Fibroblast of skin of abdomen (primary cell): ENCODE measurements at regions not wholly inside any gene's neighbourhood (a gene's known extent, or its start where the extent isn't known, plus 50 kb on each side); places are given as distances from the start of the nearest gene placed in this dataset.

Experiments
- DNase-seq: peaks from one replicate; pipeline ENCODE4 v3.0.0-alpha.2; 2013

DNA sequence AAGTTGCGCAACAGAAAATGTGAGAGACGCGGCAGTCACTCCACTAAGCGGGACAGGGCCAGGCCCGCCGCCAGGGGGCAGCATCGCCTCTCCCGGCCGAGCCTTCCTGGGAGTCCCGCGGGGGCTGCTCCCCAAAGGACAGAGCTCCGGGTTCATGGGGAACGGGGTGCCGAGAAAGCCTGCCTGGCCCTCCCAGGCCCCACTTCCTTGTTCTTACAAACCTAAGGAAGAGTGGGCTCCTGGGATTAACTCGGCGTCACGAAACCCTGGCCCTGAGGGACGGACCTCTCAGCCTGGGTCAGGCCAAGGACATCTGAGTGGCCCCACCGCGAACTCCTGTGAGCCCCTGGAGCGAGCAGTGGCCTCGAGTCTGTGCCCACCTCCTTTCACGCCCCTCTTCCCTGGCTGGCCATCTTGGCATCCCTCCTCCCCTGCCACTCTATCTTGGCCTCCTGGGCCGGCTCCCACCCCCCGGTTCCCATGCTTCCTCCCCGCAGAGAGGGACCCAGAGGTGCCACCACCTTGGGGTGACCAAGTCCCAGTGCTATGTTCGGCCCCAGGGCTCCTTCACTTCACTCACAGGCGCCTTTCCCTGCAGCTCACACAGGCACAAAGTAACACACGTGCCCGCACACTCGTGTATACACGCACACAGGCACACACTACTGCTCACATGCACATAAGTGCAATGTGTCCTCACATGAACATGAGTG lies 99.9 kb upstream of the FGF3 start:
- DNase-seq: peak; percentile 53

DNA sequence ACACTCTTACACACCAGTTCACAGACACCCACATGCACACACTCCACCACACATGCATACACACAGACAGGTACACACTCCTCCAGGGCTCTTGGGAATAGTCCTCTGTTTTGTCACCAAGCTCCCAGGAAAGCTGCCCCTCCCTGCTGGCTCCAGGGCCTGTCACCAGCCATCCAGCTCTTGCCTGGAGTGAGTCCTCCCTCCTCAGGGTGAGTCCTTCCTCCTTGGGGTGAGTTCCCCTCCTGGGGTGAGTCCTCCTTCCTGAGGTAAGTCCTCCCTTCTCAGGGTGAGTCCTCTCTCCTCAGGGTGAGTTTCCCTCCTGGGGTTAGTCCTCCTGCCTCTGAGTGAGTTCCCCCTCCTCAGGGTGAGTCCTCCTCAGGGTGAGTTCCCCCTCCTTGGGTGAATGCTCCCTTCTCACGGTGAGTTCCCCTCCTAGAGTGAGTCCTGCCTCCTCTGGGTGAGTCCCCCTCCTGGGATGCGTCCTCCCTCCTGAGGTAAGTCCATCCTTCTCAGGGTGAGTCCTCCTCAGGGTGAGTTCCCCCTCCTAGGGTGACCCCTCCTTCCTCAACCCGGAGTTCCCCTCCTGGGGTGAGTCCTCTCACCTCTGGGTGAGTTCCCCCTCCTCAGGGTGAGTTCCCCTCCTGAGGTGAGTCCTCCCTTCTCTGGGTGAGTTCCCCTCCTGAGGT lies 100.6 kb upstream of the FGF3 start:
- no peak for DNase-seq

DNA sequence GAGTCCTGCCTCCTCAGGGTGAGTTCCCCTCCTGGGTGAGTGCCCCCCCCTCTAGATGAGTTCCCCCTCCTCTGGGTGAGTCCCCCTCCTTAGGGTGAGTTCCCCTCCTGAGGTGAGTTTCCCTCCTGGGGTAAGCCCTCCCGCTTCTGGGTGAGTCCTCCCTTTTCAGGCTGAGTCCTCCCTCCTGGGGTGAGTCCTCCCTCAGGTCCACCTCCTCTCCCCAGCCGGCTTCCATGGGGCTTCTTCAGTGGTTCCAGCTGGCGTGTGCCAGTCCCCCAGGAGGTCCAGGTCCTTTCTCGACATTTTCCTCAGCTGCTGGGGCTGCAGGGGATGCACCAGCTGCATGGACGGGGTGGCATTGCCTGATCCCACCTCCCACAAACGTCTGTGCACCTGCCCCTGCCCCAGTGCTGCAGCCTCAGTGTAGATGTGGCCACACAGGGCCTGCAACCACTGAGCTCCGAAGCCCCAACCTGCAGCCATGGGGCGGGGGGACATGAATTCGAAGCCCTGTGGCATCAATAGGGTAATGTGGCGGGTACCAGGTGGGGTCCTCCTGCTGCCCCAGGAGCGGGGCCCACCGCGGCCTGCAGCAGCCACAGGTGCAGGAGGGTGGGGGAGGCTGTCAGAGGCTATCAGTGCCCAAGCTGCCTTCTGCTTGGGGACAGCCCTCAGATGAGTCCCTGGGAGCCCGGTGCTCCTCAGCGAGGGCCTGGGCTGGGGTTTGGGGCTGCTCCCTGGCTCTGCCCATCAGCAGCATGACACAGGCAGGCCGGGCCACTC lies 101.3 kb upstream of the FGF3 start:
- DNase-seq: no peak

DNA sequence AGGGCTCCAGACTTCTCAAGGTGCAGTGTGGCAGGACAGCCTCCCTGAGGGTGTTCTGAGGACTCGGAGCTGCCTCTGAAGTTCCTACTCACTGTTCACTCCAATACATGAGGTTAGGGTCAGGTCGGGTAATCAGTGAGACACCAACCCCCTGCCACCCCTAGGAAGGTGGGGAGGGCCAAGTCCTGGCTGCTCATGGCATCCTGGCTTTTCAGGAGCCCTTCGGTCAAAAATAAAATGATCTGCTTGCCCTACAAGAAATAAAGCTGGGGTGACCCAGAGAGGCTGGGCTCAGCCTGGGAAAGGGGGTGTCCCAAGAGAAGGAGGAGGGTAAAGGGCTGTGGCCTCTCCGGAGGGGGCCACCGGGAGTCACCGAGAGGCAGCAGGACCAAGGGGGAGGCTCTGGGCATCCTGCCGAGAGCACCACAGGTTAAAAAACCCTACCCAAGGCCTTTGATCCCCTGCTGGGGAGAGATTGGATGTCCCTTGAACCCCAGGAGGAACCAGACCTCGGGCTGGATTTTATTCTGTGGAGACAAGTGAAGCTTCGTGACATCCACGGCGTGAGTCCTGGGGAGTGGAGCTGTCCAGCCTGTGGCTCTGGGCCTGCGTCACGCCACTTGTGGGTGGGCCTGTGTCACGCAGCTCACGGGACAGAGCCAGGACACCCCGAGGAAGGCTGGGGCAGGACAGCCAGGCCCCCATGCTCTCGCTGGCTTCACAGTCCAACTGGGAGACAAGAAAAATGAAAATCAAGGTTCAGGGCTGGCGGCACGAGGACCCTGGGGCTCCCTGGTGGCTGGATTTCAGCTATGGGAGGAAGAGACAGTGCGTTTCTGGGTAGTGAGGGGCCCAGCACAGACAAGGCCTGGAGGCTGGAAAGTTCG lies 102.2 kb upstream of the FGF3 start:
- no peak for DNase-seq

DNA sequence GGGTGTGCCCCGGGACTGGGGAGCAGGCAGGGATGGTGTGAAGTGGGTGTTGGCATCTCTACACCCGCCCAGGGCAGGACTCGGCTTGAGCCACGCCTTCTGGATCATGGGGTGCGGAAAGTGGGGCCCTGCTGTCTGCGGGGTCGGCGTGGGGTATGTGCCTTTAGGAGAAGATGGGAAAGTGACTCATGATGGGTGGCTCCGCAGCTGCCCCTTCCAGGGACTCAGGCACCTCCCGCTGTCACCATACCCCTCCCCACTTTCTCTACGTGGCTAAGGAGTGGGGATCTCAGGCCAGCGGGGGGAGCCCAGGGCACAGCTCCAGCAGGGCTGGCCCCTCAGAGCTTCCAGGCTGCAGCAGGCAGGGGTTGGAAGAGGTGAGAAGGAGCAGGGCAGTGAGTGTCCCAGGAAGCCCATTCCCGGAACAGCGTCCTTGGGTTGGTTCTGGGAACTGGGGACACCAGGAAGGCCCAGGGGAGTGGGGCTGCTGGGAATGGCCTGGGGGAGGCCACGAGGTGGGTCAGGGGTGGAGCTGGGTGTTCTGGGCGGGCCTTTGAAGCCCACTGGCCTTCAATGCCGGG lies 102.9 kb upstream of the FGF3 start:
- no peak for DNase-seq

DNA sequence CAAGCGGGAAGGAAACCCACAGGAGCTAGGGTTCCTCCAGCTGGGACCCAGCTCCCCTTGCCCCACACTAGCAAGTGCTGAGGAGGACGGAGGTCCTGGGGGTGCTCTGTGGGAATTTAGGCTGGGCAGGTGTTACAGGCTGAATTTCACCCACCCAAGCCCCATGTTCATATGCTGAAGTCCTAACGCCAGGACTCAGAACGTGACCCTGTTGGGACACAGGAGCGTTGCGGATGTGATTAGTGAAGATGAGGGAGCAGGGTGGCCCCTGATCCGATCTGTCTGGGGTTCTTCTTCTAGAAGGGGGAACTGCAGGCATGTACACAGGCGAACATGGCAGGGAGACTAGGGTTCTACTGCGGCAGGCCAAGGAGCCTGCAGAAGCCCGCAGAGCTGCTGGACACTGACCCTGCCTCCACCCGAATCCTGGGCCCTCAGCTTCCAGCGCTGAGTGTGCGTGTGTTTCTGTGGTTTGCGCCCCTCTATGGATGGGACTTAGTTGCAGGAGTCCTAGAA lies 103.4 kb upstream of the FGF3 start:
- no peak for DNase-seq

DNA sequence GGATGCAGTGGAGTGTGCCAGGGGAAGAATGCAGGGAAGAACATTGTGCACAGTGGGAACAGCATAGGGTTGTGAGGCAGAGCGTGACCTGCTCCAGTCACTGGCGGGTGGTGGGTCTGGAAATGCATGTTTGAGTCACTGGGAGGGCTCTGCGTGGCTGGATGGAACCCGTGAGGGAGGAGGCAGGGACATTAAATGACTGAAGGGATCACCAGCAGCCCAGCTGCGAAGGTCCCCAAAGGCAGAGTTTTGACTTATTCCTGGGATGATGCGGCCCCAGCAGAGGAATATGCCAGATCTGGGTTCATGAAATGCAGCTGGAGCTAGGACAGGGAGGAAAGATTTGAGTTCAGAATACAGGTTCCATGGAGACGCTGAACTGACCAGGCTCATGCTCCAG lies 104.0 kb upstream of the FGF3 start:
- DNase-seq: no peak

DNA sequence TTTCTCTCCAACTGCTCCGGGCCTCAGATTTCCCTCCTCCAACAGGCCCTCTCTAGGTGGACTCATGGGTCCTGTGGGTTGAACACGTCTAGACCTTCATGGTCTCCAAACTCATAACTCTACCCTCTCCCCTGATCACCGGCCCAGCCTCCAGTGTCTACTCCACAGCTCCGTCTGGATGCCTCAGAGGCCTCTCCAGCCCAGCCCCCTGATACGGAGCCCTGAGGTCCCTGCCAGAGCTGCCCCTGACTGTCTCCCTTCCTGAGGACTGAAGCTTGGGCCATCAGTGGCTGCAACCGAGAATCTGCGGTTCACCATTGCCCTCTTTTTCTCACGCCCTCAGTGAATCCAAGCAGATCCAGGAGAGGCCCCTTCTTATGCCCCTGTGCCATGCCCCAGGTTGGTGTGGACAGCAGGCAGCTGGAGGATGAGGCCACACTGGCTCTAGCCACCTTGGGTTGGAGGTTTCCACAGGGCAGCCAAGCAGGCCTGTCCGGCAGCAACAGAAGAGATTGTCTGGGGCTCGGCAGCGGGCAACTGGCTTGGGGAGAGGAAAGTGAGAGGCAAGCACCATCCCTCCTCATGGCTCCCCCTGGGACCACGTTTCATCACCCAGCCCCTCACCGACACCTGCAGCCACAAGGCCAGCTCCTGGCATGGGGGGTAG lies 104.6 kb upstream of the FGF3 start:
- DNase-seq: no peak

DNA sequence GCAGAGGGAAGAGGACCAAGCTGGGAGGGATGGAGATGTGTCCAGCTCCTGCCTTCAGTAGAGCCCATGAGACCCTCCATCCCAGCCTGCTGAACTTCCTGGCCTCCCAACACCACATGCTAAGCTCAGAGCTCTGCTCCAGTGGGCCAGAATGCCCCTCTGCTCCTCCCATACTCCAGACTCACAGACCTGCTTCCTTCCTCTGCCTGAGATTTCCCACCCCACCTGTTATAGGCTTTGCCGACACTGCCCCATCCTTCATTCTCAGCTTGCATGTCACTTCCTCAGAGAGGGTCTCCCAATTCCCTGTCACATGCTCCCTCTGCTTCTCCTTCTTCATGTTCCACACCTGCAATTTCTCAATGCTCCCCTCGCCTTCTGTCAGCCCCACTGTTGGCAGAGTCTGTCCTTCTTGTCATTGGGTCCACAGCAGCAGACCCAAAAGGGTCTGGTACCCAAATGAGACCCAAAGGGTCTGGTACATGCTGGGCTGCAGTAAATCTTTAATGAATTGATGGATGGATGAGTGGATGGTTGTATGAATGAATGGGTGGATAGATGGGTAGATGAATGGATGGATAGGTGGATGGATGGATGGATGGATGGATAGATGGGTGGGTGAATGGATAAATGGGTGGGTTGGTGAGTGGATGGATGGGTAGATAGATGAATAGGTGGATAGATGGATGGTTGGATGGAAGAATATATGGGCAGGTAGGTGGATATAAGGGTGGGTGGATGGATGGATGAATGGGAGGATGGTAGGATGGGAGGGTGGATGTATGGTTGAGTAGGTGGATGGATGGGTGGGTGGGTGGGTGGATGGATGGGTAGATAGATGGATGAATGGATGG lies 105.3 kb upstream of the FGF3 start:
- no peak for DNase-seq

DNA sequence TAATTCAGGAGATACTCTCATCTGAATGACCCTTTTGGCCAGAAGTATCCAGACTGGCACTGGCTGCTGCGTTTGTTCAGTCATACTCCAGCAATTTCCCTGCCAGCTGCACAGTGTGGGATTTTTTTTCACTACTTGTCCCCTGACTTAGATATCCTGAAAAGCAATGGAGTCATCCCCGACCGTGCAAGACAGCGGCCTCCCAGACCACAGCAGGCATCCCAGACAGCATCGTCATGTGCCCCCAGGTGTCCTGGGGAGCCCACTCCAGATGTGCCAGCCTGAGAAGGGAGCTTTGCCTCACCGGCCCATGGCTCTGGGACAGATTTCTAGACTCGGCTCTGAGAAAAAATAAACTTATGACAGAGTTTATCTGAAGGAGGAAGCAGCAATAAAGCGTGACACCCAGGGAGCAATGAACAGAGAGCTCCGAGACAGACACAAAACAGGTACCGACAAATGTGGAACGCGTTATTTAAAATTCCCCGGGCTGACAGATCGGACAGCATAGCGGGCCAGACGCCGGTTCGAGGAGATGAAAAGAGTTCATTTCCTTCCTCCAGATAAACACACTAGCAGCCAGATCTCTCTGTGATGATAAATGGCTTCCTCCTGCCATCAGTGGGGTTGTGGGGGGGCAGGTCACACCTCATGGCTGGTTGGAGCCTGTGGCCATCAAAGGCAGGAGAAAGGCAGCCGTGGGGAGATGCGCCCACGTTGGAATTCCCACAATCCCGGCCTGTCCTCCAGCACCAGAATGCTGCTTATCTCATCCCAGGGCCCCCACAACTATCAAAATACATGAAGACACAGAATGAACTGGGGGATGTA lies 106.4 kb upstream of the FGF3 start:
- no peak for DNase-seq

DNA sequence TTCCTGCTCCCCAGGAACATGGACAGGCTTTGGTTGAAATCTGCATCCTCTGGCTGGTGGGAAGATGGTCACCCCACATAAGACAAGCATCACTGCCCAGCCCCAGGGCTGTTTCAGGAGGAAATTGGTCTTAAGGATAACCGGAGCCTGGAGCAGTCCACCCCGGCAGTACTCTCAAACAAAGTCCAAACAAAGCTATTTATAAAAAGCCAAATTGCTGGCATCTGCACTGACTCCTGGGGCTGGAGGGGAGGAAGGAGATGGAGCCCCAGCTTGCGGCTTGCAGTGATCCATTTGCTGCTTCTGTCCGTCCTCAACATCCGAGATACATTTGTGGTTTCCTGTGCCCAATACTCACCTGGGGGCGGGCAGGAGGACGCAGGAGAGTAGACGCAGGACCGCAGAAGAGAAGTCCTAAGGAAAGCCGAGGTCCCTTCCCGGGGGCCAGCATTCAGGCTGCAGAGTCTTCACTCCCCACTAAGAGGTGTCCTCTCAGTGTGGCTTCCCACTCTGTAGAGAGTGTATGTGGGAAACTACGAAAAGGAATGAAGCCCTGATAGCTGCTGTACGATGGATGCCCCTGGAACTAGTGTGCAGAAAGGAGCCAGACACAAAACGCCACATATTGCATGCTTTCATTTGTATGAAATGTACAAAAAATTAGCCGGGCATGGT lies 107.3 kb upstream of the FGF3 start:
- no peak for DNase-seq

DNA sequence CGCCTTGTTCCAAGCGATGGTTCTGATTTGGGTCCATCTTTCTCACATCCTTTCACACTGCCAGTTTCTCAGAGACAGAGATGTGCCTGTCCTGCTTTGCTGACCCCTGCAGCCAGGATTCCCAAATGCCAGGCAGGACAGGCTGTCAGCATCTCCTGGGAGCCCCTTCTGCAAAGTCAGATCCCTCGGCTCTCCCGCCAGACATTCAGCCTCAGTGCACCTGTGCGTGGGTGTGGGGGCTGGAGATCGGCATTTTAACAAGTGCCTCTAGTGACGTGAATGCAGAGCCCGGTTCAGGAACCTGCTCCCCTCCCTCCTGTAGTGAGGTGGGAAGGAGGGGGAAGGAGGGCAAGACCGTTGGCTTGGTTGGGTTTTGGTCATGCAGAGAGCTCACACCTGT lies 108.9 kb upstream of the FGF3 start:
- DNase-seq: no peak

DNA sequence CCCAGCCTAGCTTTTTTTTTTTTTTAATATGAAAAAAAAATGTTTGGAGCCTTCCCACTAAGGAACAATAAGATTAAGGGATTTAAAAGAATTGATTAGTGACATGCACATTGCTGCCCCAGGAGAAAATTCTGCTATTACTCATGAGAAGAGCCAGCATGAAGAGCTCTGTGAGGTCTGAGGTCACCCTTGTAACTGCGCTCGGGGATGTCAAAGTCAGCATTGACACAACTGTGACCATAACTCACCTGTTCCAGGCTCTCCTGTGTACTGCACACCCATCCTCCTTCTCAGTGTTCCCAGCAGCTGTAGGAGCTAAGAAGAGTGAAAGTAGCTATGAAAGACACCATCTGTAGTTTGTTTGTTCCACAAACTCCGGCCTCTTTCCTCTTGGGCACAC lies 109.8 kb upstream of the FGF3 start:
- DNase-seq: no peak

DNA sequence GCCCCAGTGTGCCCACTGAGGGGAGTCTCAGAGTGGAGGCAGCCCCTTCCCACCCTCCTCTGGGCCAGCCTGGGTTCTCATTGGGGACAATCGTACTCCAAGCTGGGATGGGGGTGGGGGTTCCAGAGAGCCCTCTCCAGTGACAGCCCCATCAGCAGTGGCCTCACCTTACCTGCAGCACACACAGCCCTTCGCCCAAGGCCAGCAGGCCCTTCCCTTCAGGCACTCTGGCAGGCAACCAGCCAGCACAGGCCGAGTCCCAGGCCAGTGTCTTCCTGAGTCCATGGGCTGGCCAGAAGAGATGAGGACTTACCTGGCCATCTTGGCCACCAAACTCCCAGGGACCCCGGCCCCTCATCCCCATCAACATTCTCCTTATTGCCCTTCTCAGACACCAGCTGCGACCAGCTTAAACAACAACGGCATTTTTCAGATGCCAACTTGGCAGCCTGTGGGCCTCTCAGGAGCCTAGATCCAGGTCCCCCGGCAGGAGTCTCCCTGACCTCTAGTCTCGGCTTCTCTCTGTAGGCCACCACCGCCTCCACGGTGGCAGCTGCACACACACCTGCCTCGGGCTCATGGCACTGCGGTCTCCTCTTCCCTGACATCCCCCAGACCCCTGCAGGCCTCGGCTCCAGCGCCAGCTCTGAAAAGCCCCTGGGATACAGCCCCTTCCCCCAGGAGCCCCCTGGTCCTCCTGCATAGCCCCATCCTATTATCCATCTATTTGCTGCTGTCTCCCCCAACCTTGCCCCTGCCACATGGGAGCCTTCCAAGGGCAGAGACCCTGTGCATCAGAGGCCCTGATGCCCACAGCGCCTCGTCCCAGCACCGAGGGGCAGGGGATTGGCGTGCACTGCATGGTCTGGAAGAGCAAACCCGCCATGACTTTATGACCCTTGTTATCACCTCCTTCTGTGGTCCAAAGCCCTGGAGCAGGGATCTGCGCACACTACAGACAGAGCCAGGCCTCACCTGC lies 111.2 kb upstream of the FGF3 start:
- DNase-seq: no peak

DNA sequence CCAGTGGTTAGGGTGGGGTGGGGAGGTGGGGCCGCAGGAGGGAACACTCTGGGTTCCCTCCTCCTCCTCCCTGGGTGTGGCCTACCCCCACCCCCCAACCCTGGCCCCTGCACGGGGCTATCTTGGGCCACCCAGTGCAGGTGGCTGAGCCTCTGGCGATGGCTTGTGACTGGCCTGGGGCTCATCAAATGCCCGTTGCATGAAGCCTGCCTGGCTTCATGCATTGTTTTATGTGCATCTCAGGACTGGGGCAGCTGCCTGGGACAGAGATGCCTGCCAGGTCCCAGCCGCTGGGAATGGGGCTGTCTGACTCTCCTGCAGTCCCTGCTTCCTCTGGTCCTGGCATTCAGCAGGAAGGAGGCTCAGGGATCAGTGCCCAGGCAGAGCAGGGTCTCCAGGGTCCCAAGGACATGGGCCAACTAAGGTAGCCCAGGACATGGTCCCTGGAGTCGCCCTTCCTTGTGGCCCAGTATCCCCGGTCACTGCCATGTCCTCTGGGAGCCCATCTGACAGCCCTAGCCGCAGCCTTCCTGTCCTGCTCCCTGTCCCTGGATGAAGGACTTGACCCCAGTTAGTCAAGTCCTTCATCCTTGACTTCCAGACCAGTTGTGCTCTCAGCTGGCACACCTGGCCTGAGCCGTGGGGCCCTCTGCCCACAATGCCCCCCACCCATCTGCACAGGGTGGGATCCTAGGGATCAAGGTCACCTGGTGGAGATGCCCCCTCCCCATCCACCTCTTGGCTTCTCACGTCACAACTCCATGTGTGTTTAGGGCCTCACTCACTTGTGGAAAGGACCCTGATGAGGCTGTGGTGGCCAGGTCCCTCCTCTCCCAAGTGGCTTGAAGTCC lies 112.1 kb upstream of the FGF3 start:
- DNase-seq: no peak

DNA sequence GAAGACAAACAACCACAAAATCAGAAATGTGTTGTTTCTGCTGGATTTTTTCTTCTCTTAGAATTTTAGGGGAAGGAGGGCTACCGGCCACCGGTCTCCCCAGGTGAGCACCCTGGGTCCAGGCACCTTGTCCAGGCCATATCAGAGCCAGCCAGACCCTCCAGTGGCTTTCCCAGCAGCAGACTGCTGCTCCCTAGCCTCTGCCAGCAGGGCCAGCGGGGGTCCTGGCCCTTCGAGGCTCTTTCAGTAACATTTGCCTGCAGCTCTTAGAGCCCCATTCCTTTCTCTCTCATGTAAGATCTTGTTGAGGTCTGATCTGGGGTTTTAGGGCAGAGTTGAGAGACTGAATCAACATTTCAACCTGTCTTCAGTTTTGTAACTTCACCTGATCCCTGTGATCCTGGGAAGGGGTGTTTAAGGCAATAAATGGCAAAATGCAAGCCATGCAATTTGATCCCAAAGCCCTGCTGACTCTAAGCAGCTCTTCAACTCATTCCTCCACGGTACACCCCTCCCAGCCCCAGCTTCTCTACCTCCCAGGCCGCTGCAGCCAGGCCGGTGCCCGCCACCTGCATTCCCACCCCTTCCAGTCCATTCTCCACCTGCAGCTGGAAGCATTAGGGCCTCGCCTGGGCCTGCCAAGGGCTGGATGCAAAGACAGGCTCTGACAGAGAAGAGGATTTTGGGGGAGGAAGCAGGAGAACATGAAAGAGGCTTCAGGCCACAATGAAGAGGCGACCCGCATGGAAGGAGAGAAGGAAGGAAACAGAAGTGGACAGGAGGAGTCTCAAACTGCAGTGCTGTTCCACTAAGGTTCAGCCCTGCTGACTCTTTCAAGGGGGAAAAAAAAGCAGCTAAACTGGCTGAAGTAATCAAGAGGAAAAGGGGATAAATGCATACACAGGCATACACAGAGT lies 113.0 kb upstream of the FGF3 start:
- DNase-seq: no peak
